HepG2 (cell line): ENCODE measurements at regions not wholly inside any gene's neighbourhood (a gene's known extent, or its start where the extent isn't known, plus 50 kb on each side); places are given as distances from the start of the nearest gene placed in this dataset.

ENCODE experiments used
- EZH2 ChIP-seq: conservative IDR thresholded peaks from 2 replicates; pipeline ENCODE4 v1.6.1; 2012; ENCODE audit warnings: mild to moderate bottlenecking, low read depth, low read length, moderate library complexity
- MEF2D ChIP-seq: sonication (generic); formaldehyde crosslinking; IDR thresholded peaks from 2 replicates; pipeline ENCODE4 v1.5.1; 2020; ENCODE audit warnings: mild to moderate bottlenecking, missing genetic modification reagents
- ZNF382 ChIP-seq: sonication (generic); formaldehyde crosslinking; IDR thresholded peaks from 2 replicates; pipeline ENCODE4 v1.5.0; 2020; ENCODE audit warnings: missing genetic modification reagents, mild to moderate bottlenecking, borderline replicate concordance
- TF ChIP-seq, protein P1 (sequence below): sonication (generic); formaldehyde crosslinking; IDR thresholded peaks from 2 replicates; pipeline ENCODE4 v1.4.0; 2020; ENCODE audit warnings: missing genetic modification reagents, low read depth, mild to moderate bottlenecking, borderline replicate concordance
- TF ChIP-seq, protein P2 (sequence below), 2 experiments: sonication (generic) in 1 of 2; formaldehyde crosslinking in 1 of 2; IDR thresholded peaks; 2 replicates each; pipeline versions ENCODE4 v1.6.1 to v1.9.0; 2014 to 2022; ENCODE audit warnings: antibody characterized with exemption in 1 of 2, borderline replicate concordance in 1 of 2, inconsistent platforms in 1 of 2, low read depth in 1 of 2, missing genetic modification reagents in 1 of 2

DNA sequence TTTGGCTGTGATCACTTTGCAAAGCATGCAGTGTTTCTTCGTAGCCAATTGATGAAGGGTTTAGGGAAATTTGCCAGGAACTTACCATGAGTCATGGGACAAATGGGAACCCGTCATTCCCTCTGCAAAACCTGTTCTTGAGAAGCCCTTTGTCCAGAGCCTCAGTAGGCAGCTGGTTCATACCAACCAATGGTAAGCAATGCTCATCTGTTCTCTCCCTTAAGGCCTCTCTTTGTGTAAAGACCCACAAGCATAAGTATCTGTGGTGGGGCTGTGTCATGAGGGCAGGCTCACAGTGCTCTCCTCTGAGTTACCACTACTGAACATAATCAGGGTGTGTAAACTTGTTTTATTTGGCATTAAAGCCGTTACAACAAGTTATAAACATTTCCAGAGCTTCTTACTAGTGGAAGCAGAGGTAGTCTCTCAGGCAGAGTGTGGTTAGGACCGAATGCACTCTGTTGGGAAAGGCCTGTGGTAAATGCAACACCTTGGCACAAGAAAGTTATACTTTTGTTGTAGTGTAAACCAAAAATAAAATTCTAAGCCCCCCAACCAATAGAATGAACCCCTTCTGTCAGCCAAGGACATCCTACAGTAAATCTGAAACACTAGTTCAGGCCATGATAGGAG lies 119.8 kb downstream of the SINHCAF start (continued):
- TF ChIP-seq ZNF382 (CRISPR knock-in tag) (no peak), MEF2D (CRISPR knock-in tag) (no peak), EZH2 (no peak)
- TF ChIP-seq, protein P1, sequence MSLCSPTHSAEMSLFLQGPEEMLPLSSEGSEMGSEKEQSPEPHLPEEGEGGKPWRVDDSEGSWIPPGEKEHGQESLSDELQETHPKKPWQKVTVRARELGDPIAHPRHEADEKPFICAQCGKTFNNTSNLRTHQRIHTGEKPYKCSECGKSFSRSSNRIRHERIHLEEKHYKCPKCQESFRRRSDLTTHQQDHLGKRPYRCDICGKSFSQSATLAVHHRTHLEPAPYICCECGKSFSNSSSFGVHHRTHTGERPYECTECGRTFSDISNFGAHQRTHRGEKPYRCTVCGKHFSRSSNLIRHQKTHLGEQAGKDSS (CRISPR knock-in tag) = no peak
- TF ChIP-seq, protein P2, sequence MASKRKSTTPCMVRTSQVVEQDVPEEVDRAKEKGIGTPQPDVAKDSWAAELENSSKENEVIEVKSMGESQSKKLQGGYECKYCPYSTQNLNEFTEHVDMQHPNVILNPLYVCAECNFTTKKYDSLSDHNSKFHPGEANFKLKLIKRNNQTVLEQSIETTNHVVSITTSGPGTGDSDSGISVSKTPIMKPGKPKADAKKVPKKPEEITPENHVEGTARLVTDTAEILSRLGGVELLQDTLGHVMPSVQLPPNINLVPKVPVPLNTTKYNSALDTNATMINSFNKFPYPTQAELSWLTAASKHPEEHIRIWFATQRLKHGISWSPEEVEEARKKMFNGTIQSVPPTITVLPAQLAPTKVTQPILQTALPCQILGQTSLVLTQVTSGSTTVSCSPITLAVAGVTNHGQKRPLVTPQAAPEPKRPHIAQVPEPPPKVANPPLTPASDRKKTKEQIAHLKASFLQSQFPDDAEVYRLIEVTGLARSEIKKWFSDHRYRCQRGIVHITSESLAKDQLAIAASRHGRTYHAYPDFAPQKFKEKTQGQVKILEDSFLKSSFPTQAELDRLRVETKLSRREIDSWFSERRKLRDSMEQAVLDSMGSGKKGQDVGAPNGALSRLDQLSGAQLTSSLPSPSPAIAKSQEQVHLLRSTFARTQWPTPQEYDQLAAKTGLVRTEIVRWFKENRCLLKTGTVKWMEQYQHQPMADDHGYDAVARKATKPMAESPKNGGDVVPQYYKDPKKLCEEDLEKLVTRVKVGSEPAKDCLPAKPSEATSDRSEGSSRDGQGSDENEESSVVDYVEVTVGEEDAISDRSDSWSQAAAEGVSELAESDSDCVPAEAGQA (IDR thresholded peaks at IDR 0.05; ENCODE audit: low read depth) = no peak
- TF ChIP-seq, protein P2 (CRISPR knock-in tag; IDR thresholded peaks at IDR 0.05; ENCODE audit: borderline replicate concordance) = no peak
